GM23248 (cell line): ENCODE measurements at regions not wholly inside any gene's neighbourhood (a gene's known extent, or its start where the extent isn't known, plus 50 kb on each side); places are given as distances from the start of the nearest gene placed in this dataset.
"Not testable (repeated sequence)": the region's sequence is repeated elsewhere in the genome, so short reads cannot be mapped to it uniquely, and the experiment has no call there.

Source experiments
- EZH2 ChIP-seq: fragments of 200-600 bp; sonication (generic); IDR thresholded peaks from 2 replicates; pipeline ENCODE4 v1.6.1; 2018; ENCODE audit warnings: antibody characterized with exemption, mild to moderate bottlenecking; ENCODE audit not compliant: insufficient read depth, poor library complexity, severe bottlenecking
- EZH2phosphoT487 ChIP-seq: fragments of 200-600 bp; sonication (generic); IDR thresholded peaks from 2 replicates; pipeline ENCODE4 v1.6.1; 2018; ENCODE audit warnings: antibody characterized with exemption, moderate library complexity, mild to moderate bottlenecking, low read depth; ENCODE audit not compliant: insufficient read depth

GRCh38 chr2:34702391-34702790 is 1103.3 kb upstream of the FAM98A start:
- TF ChIP-seq EZH2, EZH2phosphoT487: not testable (repeated sequence)
